ENCODE measurements at regions not wholly inside any gene's neighbourhood (a gene's known extent, or its start where the extent isn't known, plus 50 kb on each side); places are given as distances from the start of the nearest gene placed in this dataset.

DNA sequence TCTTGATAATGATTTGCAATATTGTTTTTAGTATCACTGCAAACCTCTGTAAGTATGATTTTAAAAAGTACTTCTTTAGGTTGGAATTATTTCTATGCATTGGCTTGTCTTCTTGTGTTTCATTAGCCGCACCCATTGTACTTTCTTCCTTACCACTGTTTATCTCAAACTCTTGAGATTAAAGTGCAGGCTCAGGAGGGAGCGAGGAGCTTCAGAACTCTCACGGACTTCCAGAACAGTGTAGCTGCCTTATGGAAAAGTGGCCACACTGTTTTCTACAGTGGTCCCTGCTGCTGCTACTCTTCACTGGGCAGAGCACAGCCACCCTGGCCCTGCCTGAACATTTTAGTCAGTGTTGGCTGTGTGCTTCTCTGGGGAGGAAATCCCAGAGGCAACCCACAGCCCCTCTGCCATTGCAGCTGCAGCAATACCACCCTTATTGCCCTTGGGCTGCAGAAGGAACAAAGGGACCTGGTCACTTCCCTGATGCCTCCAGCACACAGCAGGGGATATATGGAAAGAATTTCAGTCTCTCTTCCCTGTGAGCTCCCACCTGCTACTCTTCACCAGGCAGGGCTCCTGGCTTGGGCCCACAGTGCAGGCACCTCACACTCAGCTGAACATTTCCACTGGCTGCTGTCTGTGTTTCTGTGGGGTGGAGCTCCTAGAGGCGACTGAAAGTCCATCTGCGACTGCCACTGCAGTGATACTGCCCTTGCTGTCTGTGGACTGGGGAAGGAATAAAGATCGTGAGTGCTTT lies 91.7 kb upstream of the MAP3K4 start:
- no peak for DNase-seq (ENCODE audit: low read depth in 2 of 2)

DNA sequence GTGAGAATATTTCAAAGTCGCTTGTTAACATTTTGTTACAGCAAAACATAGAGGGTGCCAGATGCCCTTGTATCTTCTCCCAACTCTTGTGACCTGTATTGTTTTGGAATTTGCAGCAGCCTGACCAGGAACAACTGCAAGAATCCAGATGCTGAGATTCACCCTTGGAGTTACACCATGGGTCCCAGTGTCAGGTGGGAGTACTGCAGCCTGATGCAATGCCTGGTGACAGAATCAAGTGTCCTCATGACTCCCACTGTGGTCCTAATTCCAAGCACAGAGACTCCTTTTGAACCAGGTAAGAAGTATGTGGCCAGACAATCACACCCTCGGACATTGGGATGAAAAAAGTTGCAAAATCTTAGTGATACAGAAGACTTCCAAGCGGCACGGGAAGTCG lies 79.6 kb upstream of the MAP3K4 start:
- no peak for DNase-seq (ENCODE audit: low read depth in 2 of 2)

DNA sequence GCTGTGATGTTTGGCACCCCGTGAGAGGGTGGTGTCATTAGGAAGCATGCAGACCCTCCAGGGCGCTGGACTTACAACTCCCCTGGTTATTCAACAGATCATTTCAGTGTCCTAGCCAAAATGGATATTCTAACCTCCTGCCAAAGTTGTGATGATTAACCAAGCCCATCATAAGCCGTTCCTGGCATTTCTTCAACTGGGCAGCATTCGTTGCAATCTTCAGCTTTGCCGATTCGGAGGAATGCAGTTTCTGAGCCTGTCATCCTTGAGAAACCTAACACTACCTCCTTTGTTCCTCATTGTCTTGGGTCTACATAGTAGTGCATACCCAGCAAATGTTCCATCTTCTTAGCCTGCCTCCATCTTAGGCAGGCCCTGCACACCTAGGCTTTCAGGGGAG lies 79.2 kb upstream of the MAP3K4 start:
- DNase-seq (ENCODE audit: low read depth in 2 of 2) = no peak

DNA sequence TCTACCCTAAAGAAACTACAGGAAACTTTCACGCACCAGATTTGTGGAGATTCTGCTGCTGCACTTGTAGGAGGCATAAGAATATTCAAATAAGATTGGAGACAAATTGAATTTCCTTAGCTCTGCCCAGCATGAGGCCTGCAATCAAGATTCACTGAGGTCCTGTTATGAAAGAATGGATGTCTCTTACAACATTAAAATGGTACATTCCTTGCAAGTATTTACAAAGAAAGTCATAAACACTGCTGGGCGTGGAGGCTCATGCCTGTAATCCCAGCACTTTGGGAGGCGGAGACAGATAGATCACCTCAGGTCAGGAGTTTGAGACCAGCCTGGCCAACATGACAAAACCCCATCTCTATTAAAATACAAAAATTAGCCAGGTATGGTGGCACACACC lies 74.0 kb upstream of the MAP3K4 start:
- DNase-seq (ENCODE audit: low read depth in 2 of 2) = no peak

DNA sequence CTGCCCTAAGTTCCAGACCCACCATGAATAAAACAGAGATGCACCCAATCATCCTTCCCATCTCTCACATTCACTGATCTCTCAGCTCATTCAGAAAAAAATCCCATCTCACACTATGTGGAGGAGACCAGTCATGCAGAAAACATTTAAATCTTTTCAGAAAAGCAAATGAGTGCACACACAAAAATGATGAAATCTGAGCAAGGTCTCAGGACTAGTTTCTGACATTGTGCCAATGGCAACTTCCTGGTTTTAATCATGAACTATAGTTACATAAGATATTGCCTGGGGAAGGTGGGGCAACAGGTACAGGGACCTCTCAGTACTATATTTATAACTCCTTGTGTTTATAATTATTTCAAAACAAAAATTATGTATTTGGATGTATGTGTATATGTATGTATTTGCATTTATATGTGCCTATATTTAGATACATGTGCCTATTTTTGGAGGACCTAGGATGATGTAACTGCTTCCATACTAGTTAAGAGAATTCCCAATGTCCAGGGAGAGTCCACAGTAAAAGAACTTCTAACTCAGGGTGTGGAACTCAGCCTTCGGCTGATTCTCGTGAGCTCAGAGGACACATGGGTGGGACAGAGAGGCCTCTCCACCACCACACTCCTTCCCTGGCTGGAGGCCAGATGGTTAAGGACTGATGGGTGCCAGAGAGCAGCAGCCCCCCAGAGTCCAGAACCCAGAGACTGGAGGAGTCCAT lies 71.7 kb upstream of the MAP3K4 start:
- no peak for DNase-seq (ENCODE audit: low read depth in 2 of 2)

DNA sequence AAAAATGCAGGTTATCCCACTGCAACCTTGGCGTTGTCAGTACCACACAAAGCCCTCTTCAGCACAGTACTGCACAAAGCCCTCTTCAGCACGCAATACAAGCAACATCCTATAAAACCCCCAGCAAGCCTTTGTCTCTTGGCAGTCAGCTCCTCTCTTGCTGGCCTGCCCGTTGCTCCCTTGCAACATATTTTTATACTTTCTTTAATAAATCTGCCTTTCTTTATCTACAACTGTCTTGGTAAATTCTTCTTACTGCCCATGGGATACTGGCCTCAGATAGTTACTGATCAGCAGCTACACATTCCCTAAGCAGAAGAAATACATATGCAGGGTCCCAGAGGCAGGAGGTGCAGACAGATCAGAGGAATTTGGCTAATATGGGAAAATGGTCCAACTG lies 70.5 kb upstream of the MAP3K4 start:
- no peak for DNase-seq (ENCODE audit: low read depth in 2 of 2)

DNA sequence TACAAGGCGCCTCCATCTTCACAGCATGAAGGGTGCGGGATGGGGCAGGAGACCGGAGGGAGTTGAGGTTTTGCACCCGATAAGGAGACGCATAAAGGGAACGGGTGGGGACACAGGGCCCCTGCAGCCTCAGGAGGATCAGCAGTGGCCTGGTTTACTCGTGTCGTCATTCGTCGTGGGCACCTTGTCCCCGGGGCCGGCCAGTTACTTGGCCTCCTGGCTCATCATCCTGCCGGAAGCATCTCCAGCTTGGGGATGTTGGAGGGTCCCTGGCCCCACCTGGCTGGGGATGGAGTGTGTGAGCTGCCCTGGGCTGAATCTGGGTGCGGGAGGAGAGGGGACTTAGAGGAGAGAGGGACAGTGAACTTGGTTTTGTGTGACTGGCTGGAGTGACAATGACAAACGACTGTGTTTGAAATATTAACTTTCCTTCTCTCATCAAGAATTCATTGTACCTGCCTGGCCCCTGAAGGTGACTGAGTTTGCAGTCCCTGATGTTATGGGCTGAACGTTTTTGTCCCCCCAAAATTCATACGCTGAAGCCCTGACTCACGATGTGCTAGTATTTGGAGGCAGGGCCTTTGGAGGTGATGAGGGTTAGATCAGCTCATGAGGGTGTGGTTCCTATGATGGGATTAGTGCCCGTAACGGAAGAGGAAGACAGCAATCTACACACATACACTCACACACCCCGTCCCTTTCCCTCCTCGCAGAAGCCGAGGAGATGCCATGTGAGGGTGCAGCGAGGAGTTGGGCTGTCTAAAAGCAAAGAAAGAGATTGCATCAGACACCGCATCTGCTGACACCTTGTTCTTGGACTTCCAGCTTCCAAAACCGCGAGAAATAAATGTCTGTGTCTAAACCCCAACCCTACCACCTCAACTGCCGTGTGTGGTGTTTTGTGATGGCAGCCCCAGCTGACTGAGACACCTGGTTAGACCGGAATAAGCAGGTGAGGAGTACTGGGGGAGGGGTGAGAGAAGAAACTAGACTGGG lies 65.0 kb upstream of the MAP3K4 start:
- no peak for DNase-seq (ENCODE audit: low read depth in 2 of 2)

DNA sequence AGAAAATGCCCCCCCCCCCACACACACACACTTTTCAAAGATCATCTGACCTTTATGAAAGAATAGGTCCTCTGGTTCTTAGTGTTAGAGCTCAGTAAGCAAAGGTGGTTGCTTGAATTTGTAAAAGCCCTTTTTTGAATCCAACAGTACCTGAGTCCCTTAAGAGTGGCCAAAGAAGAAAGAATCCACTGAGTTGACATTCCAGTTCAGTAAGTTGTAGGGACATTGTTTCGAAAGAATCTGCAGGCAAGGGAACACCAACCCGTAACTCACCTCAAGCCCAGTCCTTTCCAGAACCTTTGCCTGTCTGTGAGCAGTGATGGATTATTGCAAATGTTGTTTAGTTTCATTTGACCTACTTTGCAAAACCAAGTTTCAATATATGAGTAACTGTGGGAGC lies 64.2 kb upstream of the MAP3K4 start:
- no peak for DNase-seq (ENCODE audit: low read depth in 2 of 2)

DNA sequence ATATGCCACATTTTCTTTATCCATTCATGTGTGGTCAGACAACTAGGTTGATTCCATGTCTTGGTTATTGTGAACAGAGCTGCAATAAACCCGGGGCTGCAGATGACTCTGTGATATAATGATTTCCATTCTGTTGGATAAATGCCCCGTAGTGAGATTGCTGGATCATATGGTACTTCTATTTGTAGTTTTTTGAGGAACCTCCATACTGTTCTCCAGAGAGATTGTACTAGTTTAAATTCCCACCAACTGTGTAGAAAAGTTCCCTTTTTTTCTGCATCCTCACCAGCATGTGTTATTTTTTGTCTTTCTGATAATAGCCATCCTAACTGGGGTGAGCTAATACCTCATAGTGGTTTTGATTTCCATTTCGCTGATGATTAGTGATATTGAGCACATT lies 62.2 kb upstream of the MAP3K4 start:
- no peak for DNase-seq (ENCODE audit: low read depth in 2 of 2)

DNA sequence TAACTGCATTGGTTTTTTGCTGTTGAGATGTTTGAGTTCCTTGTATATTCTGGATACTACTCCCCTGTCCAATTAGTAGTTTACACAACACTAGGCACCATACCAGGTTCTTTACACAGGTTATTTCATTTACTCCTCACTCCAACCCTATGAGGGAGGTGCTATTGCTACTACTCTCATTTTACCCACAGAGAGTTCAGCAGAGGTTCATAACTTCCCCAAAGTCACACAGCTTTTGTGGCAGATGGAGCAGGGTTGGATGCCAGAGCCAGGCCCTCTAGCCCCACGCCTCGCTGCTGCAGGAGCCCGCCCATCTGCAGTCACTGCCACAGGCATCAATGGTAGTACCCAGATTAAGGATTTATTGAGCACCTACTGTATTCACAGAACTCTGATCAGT lies 61.7 kb upstream of the MAP3K4 start:
- no peak for DNase-seq (ENCODE audit: low read depth in 2 of 2)

DNA sequence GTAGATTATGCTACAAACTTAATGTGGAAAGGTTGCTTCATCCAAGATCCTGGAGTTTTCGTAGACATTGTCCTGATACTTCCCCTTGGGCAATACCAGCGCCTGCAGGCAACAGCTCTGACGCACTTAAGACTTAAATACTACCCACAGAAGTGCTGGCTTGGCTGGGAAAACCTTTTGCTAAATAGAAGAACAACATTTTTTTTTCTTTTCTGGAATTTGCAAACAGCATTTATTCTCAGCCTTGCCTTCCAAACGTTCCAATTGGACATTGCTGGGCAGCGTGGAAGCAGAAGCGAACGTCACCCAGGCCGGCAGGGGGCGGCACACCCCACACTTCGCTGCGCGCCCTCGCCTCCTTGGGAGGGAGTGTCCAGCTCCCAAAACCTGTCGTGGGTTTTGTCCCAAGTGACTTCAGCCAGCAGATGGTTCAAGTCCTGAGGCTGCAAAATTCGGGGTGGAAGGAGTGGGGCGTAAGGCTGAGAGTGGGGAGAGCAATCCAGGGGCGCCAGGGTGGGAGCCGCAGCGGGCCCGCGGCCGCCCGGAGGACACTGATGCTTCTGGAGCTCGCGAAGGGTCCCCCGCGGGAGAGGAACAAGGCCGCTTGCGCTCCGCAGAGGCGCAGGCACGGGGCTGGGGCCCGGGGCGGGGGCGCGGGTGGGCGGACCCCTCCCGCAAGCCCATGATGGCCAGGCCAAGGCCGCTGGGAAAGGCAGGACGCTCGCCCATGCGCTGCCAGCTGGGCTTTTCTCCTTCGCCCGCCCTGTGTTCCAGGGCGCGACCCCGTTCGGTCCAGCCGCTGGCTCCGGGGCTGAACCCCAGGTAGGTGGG lies 60.8 kb upstream of the MAP3K4 start:
- peak; percentile 23 to 39 for DNase-seq (ENCODE audit: low read depth in 2 of 2)

DNA sequence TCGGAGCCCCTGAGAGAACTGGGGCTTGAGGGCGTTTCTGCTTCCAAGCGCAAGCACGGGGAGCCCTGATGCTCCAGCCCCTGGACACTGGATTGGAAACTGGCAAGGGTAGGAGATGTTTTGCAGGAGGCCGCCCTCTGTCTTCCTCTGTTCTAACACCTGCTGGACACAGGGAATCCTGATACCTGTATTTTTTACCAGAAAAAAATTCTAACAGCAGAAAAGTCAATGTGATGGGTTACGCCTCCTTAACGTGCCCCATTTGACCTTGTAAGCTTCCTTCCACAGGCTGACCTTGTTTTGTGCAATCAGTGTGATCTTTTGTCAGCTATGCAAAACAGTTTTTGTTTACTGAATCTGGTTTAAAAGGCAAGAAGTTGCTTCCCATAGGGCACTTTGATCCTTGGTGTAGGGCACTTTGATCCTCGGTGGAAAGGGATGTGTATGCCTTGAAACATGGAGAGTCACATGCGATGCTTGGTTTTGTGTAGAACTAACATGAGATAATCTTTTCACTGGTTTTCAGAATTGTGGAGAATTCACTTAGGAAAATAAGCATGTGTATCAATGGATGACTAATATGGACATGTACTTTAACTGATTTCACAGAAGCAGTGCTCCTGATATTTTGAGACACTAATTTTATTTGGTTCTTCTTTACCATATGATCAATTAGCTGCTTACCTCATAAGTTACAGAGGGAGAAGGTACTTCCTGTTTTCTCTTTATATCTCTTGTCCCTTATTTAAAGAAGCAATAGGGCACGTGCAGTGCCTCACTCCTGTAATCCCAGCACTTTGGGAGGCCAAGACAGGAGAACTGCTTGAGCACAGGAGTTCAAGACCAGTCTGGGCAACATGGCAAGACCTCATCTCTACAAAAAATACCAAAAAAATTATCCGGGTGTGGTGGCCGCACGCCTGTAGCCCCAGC lies 59.9 kb upstream of the MAP3K4 start:
- no peak for DNase-seq (ENCODE audit: low read depth in 2 of 2)

DNA sequence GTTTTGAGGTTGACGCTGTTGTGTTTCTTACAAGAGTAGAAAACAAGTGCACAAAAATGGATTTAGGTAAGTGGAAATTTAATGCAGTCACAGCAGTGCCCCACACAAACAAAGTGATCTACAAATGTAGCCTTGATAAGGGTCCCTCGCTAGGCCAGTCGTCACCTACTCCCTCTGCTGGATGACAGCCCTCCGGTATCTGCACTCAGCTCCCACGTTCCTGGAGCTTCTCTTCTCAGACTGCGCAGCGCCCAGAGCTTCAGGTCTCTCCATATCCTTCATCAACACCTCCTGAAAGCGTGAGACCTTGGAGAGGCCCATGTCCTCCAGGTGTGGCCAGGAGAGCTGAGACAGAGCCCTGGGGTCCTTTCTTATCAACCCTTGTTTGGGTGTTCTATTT lies 58.3 kb upstream of the MAP3K4 start:
- no peak for DNase-seq (ENCODE audit: low read depth in 2 of 2)

DNA sequence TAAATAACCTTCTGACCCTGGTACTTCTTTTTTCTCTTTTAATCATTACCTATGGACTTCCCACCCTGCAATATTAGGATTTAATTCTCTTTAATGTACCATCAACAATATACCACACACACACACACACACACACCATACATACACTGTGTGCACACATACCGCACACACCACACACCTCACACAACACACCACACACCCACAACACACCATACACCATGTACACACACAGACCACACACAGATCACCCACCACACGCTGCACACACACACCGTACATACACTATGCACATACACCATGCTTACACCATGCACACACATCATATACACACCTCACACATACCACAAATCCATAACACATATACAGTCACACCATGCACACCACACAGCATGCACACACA lies 57.4 kb upstream of the MAP3K4 start:
- no peak for DNase-seq (ENCODE audit: low read depth in 2 of 2)

DNA sequence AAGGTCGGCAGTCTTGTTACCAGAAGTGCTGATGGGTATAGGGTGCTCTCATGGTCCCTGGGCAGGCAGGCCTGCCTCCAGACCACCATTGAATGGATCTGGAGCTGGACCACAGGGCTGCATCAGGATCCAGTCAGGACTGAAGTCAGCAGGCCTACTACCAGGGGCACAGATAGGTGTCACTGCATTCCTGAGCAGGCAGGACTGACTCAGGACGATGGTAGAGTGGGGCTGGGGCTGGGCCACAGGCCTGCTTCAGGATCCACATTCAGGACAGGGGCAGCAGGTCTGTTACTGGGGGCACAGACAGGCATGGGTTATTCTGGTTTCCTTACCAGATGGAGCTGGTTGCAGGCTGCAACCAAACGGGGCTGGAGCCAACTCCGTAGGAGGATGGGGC lies 51.4 kb upstream of the MAP3K4 start:
- DNase-seq (ENCODE audit: low read depth in 2 of 2) = no peak

All from stimulated activated CD4-positive, alpha-beta T cell treated with anti-CD3 and anti-CD28 coated beads, Interleukin-1b, Interleukin-23, amount 100 ng/mL, for 1 hour (primary cell).